ENCODE measurements at regions not wholly inside any gene's neighbourhood (a gene's known extent, or its start where the extent isn't known, plus 50 kb on each side); places are given as distances from the start of the nearest gene placed in this dataset.

DNA sequence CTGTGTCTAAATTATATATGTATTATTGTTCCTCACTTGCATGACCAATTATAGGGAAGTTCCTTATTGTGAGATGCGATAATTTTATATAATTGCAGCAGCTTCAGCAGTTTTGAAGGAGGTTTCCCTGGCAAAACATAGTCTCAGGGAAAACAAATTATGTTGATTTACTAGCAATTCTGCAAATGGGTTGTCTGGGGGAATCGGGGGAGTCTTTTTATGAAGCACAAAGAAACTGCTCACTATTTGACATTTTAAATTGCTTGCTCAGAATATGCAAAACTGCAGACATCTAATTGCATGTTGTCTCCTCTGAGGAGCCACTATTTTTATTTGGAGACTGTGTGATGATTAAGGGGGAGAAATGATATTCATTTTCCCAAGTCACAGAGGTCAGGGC, 361.6 kb downstream of the YTHDC2 start:
- H3K27me3 ChIP-seq (ENCODE audit: control insufficient read depth, insufficient read depth, low read length) = no peaks in the 10 kb centered on the region
- H3K36me3 ChIP-seq (ENCODE audit: control insufficient read depth, insufficient read depth, low read length) = no peaks in the 10 kb centered on the region
- no CpG with 5 or more reads among the region's 2 CpGs for WGBS (ENCODE audit: insufficient coverage, insufficient read length)
- no peaks in the 10 kb centered on the region for H3K4me1 ChIP-seq (ENCODE audit: control insufficient read depth, insufficient read depth, low read length)
- no peak overlapping the region for H3K27ac ChIP-seq (ENCODE audit: low read length)
- no peaks in the 10 kb centered on the region for H3K9me3 ChIP-seq (ENCODE audit: control insufficient read depth, insufficient read depth, low read length)
- H3K4me3 ChIP-seq (ENCODE audit: low read length) = no peak overlapping the region
- no peak for DNase-seq (ENCODE audit: low read depth, low spot score)

DNA sequence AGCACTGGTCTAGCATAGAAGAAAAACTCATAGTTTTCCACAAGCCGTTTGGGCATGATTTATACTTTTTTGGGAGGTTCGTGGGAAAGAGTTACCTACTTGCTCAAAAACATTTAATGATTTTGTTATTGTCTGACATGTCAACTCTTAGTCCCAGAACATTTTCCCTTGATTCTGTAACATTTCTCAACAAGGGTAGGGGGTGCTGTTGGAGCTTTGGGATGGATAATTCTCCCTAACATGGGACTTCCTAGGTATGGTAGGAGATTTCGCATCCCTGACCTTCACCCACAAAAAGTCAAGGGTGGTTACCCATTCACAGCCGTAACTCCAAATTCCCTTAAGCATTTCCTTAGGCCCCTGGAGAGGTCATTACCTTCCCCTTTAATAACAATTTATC, 378.0 kb downstream of the YTHDC2 start:
- Histone ChIP-seq H3K9me3 (ENCODE audit: control insufficient read depth, insufficient read depth, low read length) (no peaks in the 10 kb centered on the region), H3K36me3 (ENCODE audit: control insufficient read depth, insufficient read depth, low read length) (no peaks in the 10 kb centered on the region), H3K4me1 (ENCODE audit: control insufficient read depth, insufficient read depth, low read length) (no peaks in the 10 kb centered on the region), H3K27ac (ENCODE audit: low read length) (no peak overlapping the region), H3K27me3 (ENCODE audit: control insufficient read depth, insufficient read depth, low read length) (no peaks in the 10 kb centered on the region), H3K4me3 (ENCODE audit: low read length) (no peak overlapping the region)
- DNase-seq (ENCODE audit: low read depth, low spot score) = no peak
- no CpG with 5 or more reads among the region's 4 CpGs for WGBS (ENCODE audit: insufficient coverage, insufficient read length)

DNA sequence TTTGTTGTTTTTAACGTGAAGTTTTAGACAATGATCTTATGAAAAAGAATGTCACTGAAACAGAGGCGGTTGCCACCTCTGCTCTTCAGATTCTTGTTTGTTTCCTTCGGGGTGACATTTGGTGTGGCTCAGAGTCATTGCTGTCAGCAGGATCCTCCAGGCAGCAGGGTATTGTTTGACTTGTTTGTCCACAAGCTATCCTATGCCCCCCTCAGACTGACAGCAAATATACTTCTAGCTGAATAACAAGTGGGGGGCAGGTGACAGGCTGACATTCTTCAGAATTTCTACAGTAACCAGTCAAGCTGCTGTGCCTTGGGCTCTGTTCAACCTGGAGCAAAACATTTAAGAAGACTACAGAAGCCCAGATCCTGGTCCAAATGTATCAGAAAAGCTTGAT, 383.3 kb downstream of the YTHDC2 start:
- H3K4me3 ChIP-seq (ENCODE audit: low read length) = no peak overlapping the region
- no peak overlapping the region for H3K27ac ChIP-seq (ENCODE audit: low read length)
- H3K27me3 ChIP-seq (ENCODE audit: control insufficient read depth, insufficient read depth, low read length) = no peaks in the 10 kb centered on the region
- no peaks in the 10 kb centered on the region for H3K4me1 ChIP-seq (ENCODE audit: control insufficient read depth, insufficient read depth, low read length)
- no CpG with 5 or more reads among the region's 3 CpGs for WGBS (ENCODE audit: insufficient coverage, insufficient read length)
- no peak for DNase-seq (ENCODE audit: low read depth, low spot score)
- no peaks in the 10 kb centered on the region for H3K36me3 ChIP-seq (ENCODE audit: control insufficient read depth, insufficient read depth, low read length)
- H3K9me3 ChIP-seq (ENCODE audit: control insufficient read depth, insufficient read depth, low read length) = no peaks in the 10 kb centered on the region

DNA sequence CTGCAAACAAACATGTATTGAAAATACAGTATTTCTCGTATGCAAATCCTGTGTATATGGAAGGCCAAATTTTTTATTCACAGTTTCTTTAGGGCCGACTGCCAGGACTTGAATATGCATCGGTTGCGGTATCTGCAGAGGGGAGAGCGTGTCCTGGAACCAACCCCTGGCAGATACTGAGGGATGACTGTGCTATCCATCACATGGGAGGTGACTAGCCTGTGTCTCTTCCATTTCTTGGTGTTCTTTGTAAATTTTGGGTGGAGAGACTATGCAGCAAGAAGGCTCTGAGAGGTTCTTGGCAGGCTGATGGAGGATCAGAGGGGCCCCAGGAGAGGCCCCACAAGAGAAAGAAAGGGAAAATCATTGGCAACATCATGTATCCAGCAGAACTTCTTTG, 384.3 kb downstream of the YTHDC2 start:
- Histone ChIP-seq H3K9me3 (ENCODE audit: control insufficient read depth, insufficient read depth, low read length) (no peaks in the 10 kb centered on the region), H3K27me3 (ENCODE audit: control insufficient read depth, insufficient read depth, low read length) (no peaks in the 10 kb centered on the region), H3K36me3 (ENCODE audit: control insufficient read depth, insufficient read depth, low read length) (no peaks in the 10 kb centered on the region), H3K4me1 (ENCODE audit: control insufficient read depth, insufficient read depth, low read length) (no peaks in the 10 kb centered on the region), H3K27ac (ENCODE audit: low read length) (no peak overlapping the region), H3K4me3 (ENCODE audit: low read length) (no peak overlapping the region)
- no CpG with 5 or more reads among the region's 5 CpGs for WGBS (ENCODE audit: insufficient coverage, insufficient read length)
- no peak for DNase-seq (ENCODE audit: low read depth, low spot score)

DNA sequence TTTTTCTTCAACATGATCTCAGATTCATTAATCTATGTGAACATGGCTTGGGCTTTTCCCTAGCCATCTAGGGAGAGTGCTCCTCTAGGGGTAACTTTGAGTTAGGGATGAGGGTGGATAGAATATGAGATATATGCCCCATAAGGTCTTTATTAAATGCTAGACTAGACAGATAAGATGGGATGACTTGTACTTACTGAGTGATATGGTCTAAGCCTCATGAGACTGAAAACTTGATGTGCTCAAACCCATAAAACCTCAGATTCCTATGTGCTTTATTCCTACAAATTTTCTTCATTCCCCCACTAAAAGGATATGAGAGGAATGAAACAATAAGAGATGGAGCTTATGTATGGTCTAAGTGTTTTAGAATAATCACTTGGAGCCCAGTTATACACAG, 386.6 kb downstream of the YTHDC2 start:
- Histone ChIP-seq H3K4me1 (ENCODE audit: control insufficient read depth, insufficient read depth, low read length) (no peaks in the 10 kb centered on the region), H3K27me3 (ENCODE audit: control insufficient read depth, insufficient read depth, low read length) (no peaks in the 10 kb centered on the region), H3K27ac (ENCODE audit: low read length) (no peak overlapping the region), H3K9me3 (ENCODE audit: control insufficient read depth, insufficient read depth, low read length) (no peaks in the 10 kb centered on the region), H3K4me3 (ENCODE audit: low read length) (no peak overlapping the region), H3K36me3 (ENCODE audit: control insufficient read depth, insufficient read depth, low read length) (no peaks in the 10 kb centered on the region)
- no peak for DNase-seq (ENCODE audit: low read depth, low spot score)

DNA sequence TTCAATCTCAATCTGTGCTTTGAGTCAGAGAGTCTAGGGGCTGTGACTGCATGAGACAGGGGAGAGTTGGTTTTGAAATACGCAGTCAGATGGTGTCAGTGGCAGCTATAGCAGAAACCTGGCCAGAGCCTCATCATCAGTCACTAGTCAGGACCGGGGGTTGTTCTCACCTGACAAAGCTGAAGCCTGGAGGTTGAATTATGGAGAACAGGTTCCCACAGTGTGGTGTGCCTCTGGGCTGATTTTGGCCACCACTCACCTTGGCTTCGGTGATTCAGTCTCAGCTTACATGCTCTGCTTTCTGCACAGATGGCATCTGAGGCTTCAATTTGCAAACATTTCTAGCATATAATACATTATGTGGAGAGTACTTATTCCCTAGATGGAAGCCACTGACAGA, 387.3 kb downstream of the YTHDC2 start:
- Histone ChIP-seq H3K4me1 (ENCODE audit: control insufficient read depth, insufficient read depth, low read length) (no peaks in the 10 kb centered on the region), H3K9me3 (ENCODE audit: control insufficient read depth, insufficient read depth, low read length) (no peaks in the 10 kb centered on the region), H3K27me3 (ENCODE audit: control insufficient read depth, insufficient read depth, low read length) (no peaks in the 10 kb centered on the region), H3K4me3 (ENCODE audit: low read length) (no peak overlapping the region), H3K36me3 (ENCODE audit: control insufficient read depth, insufficient read depth, low read length) (no peaks in the 10 kb centered on the region), H3K27ac (ENCODE audit: low read length) (no peak overlapping the region)
- no CpG with 5 or more reads among the region's 3 CpGs for WGBS (ENCODE audit: insufficient coverage, insufficient read length)
- no peak for DNase-seq (ENCODE audit: low read depth, low spot score)

DNA sequence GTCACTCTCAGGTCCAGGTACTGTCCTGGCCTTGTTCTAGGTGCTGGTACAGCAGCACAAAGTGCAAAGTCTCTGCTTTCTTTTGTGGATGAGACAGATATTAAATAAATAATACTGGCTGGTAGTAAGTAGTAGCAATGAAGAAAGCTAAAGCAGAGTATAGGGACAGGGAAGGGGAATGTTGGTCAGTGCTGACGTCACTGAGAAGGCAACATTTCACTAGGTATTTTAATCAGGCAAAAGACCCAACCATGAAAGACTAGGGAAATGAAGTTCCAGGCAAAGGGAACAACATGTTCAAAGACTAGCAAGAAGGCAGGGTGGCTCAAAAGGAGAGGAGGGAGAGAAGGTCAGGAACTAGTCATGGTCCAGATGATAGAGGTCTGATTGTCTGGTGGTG, 388.2 kb downstream of the YTHDC2 start:
- WGBS (ENCODE audit: insufficient coverage, insufficient read length) = no CpG with 5 or more reads among the region's 1 CpG
- no peak for DNase-seq (ENCODE audit: low read depth, low spot score)
- H3K27me3 ChIP-seq (ENCODE audit: control insufficient read depth, insufficient read depth, low read length) = no peaks in the 10 kb centered on the region
- H3K4me3 ChIP-seq (ENCODE audit: low read length) = no peak overlapping the region
- H3K9me3 ChIP-seq (ENCODE audit: control insufficient read depth, insufficient read depth, low read length) = no peaks in the 10 kb centered on the region
- no peak overlapping the region for H3K27ac ChIP-seq (ENCODE audit: low read length)
- no peaks in the 10 kb centered on the region for H3K4me1 ChIP-seq (ENCODE audit: control insufficient read depth, insufficient read depth, low read length)
- H3K36me3 ChIP-seq (ENCODE audit: control insufficient read depth, insufficient read depth, low read length) = no peaks in the 10 kb centered on the region

DNA sequence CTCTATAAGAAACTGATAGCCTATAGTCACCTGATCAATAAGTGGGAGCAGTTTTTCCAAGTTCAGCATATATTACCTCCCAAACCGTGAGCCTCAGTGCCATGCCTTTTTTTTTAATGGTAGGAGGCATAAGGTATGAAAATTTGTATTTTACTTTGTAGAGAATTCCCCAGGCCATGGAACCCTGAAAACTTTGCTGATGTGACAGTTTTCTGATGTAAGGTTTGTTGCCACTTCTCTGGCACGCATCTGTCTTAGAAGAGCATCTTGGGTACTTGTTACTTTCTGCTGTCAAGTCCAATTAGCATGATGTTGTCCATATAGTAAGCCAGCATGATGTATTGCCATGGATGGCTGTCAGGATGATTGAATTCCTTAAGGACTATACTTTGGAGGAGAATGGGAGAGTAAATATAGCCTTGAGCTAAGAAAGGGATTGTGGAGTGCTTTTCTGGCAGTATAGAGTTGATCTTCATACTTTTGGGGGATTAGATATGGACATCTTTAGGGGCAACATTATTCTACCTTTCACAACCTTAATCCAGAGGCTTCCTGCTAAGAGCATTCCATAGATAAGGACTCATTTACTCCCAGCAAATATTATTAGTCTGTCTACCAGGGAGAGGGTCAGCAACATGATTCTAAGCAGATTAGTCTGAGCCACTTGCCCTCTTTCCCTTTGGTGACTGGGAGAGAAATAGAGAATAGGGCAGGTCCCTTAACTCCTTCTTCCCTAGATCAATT, 389.6 kb downstream of the YTHDC2 start:
- H3K36me3 ChIP-seq (ENCODE audit: control insufficient read depth, insufficient read depth, low read length) = no peaks in the 10 kb centered on the region
- no CpG with 5 or more reads among the region's 2 CpGs for WGBS (ENCODE audit: insufficient coverage, insufficient read length)
- no peak overlapping the region for H3K4me3 ChIP-seq (ENCODE audit: low read length)
- H3K27ac ChIP-seq (ENCODE audit: low read length) = no peak overlapping the region
- no peak for DNase-seq (ENCODE audit: low read depth, low spot score)
- H3K9me3 ChIP-seq (ENCODE audit: control insufficient read depth, insufficient read depth, low read length) = no peaks in the 10 kb centered on the region
- H3K4me1 ChIP-seq (ENCODE audit: control insufficient read depth, insufficient read depth, low read length) = no peaks in the 10 kb centered on the region
- H3K27me3 ChIP-seq (ENCODE audit: control insufficient read depth, insufficient read depth, low read length) = no peaks in the 10 kb centered on the region

DNA sequence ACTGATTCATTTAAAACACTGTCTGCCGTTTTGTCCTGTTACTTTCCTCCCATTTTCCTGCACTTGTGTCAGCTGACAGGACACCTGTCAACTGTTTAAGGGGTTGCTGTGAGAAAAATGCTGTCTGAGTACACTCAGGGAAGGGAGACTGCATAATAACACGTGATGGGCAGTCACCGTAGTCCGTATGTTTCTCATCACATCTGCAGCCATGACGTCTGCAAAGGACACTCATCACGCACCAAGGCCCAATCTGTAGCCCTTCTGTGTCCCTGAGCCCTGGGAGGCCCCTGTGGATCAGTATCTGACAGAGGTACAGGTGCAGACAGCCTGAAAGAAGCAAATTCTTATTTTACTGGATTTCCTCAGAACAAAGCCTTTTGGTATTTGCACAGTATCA, 396.3 kb downstream of the YTHDC2 start:
- WGBS (ENCODE audit: insufficient coverage, insufficient read length) = no CpG with 5 or more reads among the region's 6 CpGs
- H3K36me3 ChIP-seq (ENCODE audit: control insufficient read depth, insufficient read depth, low read length) = no peaks in the 10 kb centered on the region
- H3K9me3 ChIP-seq (ENCODE audit: control insufficient read depth, insufficient read depth, low read length) = no peaks in the 10 kb centered on the region
- DNase-seq (ENCODE audit: low read depth, low spot score) = no peak
- H3K4me1 ChIP-seq (ENCODE audit: control insufficient read depth, insufficient read depth, low read length) = no peaks in the 10 kb centered on the region
- H3K4me3 ChIP-seq (ENCODE audit: low read length) = no peak overlapping the region
- no peak overlapping the region for H3K27ac ChIP-seq (ENCODE audit: low read length)
- no peaks in the 10 kb centered on the region for H3K27me3 ChIP-seq (ENCODE audit: control insufficient read depth, insufficient read depth, low read length)

DNA sequence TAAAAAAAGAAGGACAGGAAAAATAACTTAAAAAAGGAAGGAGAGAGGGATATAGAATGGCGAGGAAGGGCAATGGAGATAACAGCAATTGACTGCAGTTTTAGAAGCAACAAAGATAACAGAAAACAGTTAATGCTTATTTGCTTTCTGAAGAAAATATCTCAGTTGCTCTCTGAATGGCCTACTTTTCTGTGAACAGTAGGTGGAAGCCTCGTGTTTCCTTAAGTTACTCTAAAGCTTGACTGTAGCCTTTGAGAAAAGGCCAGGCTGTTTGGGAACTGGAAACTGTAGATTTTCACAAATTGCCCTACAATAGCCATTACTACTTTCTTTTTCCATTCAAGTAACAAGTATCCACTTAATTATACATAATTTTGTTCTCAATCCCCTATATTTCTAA, 404.5 kb downstream of the YTHDC2 start:
- WGBS (ENCODE audit: insufficient coverage, insufficient read length) = no CpG with 5 or more reads among the region's 2 CpGs
- Histone ChIP-seq H3K4me1 (ENCODE audit: control insufficient read depth, insufficient read depth, low read length) (no peaks in the 10 kb centered on the region), H3K36me3 (ENCODE audit: control insufficient read depth, insufficient read depth, low read length) (no peaks in the 10 kb centered on the region), H3K27me3 (ENCODE audit: control insufficient read depth, insufficient read depth, low read length) (no peaks in the 10 kb centered on the region), H3K27ac (ENCODE audit: low read length) (no peak overlapping the region), H3K9me3 (ENCODE audit: control insufficient read depth, insufficient read depth, low read length) (no peaks in the 10 kb centered on the region), H3K4me3 (ENCODE audit: low read length) (no peak overlapping the region)
- no peak for DNase-seq (ENCODE audit: low read depth, low spot score)

DNA sequence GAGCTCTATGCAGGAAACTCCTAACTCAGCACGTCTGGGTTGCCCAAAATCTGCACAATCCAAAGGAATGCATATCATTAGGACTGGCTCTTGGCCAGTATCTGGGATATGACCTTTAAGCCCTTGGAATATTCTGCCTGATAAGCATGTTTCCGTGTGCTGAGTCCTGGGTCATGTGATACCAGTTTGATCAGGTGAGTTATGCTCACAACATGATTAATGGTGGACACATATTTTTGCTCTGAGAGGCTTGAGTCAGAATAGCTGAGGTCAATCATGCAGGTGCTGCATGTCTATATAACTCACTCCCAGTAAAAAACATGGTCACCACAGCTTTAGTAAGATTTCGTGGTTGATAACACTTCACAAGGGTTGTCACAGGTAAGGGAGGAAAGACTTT, 408.8 kb downstream of the YTHDC2 start:
- Histone ChIP-seq H3K27me3 (ENCODE audit: control insufficient read depth, insufficient read depth, low read length) (no peaks in the 10 kb centered on the region), H3K27ac (ENCODE audit: low read length) (no peak overlapping the region), H3K4me3 (ENCODE audit: low read length) (no peak overlapping the region), H3K9me3 (ENCODE audit: control insufficient read depth, insufficient read depth, low read length) (no peaks in the 10 kb centered on the region), H3K36me3 (ENCODE audit: control insufficient read depth, insufficient read depth, low read length) (no peaks in the 10 kb centered on the region), H3K4me1 (ENCODE audit: control insufficient read depth, insufficient read depth, low read length) (no peaks in the 10 kb centered on the region)
- WGBS (ENCODE audit: insufficient coverage, insufficient read length) = no CpG with 5 or more reads among the region's 3 CpGs
- no peak for DNase-seq (ENCODE audit: low read depth, low spot score)

Measured in iPS DF 6.9 (cell line).